ENCODE measurements at regions not wholly inside any gene's neighbourhood (a gene's known extent, or its start where the extent isn't known, plus 50 kb on each side); places are given as distances from the start of the nearest gene placed in this dataset.

DNA sequence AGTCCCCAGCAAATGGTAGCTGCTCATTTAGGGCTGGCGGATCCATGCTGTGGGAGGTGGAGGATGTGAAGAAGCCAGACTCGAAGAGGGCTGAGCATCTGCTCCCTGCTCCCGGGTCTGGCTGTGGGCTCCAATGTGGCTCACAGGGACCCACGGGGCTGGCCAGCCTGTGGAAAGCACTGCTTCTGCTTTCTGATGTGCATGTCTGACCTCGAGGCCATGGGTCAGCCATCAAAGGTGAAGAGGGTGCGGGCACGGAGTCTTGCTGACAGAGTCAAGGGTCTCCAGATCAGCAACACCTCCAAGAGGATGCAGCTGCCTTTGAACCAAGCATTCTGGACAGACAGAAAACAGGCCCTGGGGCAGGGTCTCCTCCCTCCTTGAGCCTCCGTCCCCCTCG, 178.2 kb downstream of the INHBB start:
- TF ChIP-seq EZH2 (IDR thresholded peaks at IDR 0.05; ENCODE audit: borderline replicate concordance, low read length): no peak
- TF ChIP-seq, protein P1, sequence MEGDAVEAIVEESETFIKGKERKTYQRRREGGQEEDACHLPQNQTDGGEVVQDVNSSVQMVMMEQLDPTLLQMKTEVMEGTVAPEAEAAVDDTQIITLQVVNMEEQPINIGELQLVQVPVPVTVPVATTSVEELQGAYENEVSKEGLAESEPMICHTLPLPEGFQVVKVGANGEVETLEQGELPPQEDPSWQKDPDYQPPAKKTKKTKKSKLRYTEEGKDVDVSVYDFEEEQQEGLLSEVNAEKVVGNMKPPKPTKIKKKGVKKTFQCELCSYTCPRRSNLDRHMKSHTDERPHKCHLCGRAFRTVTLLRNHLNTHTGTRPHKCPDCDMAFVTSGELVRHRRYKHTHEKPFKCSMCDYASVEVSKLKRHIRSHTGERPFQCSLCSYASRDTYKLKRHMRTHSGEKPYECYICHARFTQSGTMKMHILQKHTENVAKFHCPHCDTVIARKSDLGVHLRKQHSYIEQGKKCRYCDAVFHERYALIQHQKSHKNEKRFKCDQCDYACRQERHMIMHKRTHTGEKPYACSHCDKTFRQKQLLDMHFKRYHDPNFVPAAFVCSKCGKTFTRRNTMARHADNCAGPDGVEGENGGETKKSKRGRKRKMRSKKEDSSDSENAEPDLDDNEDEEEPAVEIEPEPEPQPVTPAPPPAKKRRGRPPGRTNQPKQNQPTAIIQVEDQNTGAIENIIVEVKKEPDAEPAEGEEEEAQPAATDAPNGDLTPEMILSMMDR (IDR thresholded peaks at IDR 0.05; ENCODE audit: low read length): no peak

Measured in OCI-LY1 (cell line).